GM12864 (cell line): ENCODE measurements at regions not wholly inside any gene's neighbourhood (a gene's known extent, or its start where the extent isn't known, plus 50 kb on each side); places are given as distances from the start of the nearest gene placed in this dataset.
A peak's percentile ranks its signal among the peaks of the same experiment; 100 is the strongest.

Source experiments
- DNase-seq: peaks from one replicate; pipeline ENCODE4 v3.0.0-alpha.2; 2011; ENCODE audit warnings: low read depth
- H3K4me3 ChIP-seq: 2 replicates; pipeline ENCODE4 v1.5.1; 2011; ENCODE audit warnings: mild to moderate bottlenecking, low read depth, low read length, control low read depth
- CTCF ChIP-seq: IDR thresholded peaks from 2 replicates; pipeline ENCODE4 v1.5.1; 2011; ENCODE audit warnings: low read depth, mild to moderate bottlenecking, moderate library complexity, low read length, control low read depth, inconsistent platforms; ENCODE audit errors: missing control alignments

- no peak for TF ChIP-seq CTCF
- DNase-seq = no peak
These were observed 191.3 kb downstream of the BTG1 start for GRCh38 chr12:91954326-91954725.

GRCh38 chr12:91952916-91953315 lies 192.7 kb downstream of the BTG1 start:
- DNase-seq = no peak

More at GRCh38 chr12:91954326-91954725, 191.3 kb downstream of the BTG1 start:
- H3K4me3 ChIP-seq = no peak overlapping the region

GRCh38 chr12:91951571-91951970 lies 194.1 kb downstream of the BTG1 start:
- no peak overlapping the region for H3K4me3 ChIP-seq
- no peak for DNase-seq
- TF ChIP-seq CTCF = no peak

More at GRCh38 chr12:91952916-91953315, 192.7 kb downstream of the BTG1 start:
- H3K4me3 ChIP-seq = no peak overlapping the region
- no peak for TF ChIP-seq CTCF

GRCh38 chr12:91948504-91948903 lies 197.1 kb downstream of the BTG1 start:
- no peak for TF ChIP-seq CTCF
- no peak for DNase-seq
- no peak overlapping the region for H3K4me3 ChIP-seq

GRCh38 chr12:91947459-91947858 lies 198.2 kb downstream of the BTG1 start:
- no peak for TF ChIP-seq CTCF
- H3K4me3 ChIP-seq = no peak overlapping the region
- DNase-seq = peak; percentile 4

- no peak for DNase-seq
- TF ChIP-seq CTCF = no peak
- no peak overlapping the region for H3K4me3 ChIP-seq
These were observed 201.0 kb downstream of the BTG1 start for GRCh38 chr12:91944637-91945036.

GRCh38 chr12:91940826-91941570 lies 204.6 kb downstream of the BTG1 start:
- no peak overlapping the region for H3K4me3 ChIP-seq
- DNase-seq = no peak
- no peak for TF ChIP-seq CTCF
